NCI-H1105 (cell line): ENCODE measurements at regions not wholly inside any gene's neighbourhood (a gene's known extent, or its start where the extent isn't known, plus 50 kb on each side); places are given as distances from the start of the nearest gene placed in this dataset.

ENCODE experiments used
- DNase-seq: peaks from one replicate; lab custom pipeline; 2025; lab: John Stamatoyannopoulos, UW

DNA sequence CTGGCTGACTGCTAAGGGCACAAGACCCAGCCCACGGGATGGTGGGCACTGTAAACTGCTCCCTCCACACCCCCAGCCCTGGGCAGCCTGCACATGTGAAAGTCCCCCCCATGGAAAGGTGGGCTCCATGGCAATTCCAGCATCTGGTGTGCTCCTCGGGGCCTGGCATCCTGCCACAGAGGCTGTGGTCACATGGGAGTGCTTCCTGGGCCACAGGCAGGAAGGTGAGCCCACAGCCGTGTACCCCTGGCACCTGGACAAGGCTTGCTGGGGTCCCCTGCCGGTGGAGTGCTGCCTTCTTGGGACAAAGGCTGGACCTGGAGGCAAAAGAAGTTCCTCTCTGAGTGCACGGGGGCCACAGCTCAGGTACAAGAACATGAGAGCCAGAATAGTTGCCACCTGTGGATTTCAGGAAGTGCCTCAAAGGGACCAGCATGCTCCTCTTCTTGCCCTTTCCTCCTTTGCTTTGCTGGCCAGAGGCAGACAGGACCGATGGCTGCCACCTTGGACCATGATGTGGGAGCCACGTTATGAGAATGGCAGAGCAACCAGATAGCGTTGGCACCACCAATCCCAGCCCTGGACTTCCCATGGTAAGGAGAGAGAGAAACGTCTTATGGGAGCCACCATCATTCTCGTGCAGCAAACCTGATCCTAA lies 120.2 kb upstream of the MLN start:
- DNase-seq: peak; percentile 33

DNA sequence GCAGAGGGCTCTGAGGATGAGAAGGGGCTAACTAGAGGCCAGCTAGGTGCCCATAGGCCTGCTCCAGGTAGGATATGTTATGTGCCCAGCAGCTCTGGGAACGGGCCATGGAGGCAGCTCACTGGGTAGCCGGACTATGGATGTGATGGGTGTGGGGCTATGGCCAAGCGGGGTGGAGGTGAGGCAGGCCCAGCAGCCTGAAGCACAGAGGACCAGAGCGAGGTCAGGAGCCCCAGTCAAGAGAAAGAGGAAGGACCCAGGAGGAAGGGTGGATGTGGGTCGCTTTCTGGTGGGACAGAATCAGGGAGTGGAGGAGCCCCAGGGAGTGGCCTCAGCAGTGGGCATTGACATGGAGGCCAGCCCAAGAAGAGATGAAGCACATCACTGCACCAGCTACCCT lies 117.9 kb upstream of the MLN start:
- no peak for DNase-seq

DNA sequence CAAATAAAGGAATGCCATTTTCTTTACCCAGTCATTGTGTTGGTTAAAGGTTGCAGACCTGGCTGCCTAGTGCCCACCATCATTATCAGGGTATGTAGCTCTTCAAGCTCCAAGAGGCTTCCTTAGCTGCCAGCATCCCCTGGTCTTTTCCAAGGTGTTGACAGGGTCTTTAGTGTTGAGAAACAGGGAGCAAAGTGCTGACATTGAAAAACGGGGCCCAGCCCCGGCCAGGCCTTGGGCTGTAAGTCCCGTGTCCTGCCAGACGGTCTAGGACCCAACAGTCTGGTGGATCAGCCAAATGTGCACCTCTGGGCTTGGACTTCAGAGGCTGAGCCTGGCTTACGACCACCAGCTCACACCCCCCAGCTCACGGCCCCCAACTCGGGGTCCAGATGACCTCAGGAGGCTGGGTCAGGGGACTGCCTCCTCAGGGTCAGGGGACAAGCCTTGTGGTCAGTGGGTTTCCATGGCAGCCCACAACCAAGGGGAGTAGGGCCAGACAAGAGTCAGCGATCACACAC lies 114.4 kb upstream of the MLN start:
- no peak for DNase-seq

DNA sequence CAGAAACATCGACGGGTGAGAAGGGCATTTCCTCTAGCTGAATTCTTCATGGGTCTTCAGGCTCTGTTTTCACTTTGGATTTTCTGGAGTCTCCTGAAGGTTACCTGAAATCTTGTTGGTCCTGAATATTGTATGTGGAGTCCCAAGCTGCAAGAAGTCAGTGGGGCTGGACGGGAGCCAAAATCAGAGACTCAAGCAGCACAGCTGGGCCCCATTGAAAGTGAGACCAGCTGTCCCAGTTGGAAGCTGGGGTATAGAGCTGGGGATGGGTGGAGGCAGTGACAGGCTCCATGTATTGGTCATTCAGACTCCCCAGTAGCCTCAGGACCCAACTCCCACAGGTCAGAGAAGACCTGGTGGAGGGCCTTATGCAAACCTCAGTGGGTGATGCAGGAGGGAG lies 111.3 kb upstream of the MLN start:
- DNase-seq: no peak

DNA sequence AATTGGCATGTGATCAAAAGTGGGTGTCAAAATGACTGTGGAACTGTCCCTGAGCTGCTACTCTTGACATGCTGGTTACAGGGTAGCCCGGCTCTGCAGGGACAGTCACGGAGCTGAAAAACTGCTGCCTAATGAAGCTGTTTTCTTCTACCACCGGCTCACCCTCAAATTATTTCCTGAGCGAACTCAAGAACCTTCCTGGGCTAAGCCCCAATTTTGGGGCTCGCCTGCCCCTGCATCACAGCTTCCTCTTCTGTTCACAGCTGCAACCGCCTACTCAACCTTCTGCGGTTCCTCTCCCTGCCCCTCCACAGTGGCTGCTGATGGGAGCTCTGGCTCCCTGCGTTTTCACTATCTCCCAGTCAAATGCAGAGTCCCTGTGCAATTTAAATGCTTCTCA lies 110.8 kb upstream of the MLN start:
- no peak for DNase-seq

DNA sequence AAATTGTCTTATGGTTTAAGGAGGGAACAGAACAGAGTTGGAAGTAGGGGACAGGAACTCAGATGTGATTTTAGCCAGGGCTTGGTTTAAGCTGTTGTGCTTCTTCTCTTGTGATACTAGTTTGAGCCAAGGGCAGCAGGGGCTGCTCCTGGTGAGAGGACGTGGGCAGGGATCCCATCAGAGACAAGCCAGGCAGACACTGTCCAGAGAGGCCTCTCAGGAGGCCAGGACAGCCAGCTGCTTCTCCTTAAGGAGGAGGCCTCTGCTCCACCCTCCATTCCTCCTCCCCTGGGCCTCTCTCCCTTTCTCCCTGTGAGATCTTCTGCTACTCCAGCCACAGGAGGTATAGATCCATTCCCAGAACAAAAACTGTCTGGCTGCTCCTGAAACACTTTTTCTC lies 108.4 kb upstream of the MLN start:
- DNase-seq: no peak

DNA sequence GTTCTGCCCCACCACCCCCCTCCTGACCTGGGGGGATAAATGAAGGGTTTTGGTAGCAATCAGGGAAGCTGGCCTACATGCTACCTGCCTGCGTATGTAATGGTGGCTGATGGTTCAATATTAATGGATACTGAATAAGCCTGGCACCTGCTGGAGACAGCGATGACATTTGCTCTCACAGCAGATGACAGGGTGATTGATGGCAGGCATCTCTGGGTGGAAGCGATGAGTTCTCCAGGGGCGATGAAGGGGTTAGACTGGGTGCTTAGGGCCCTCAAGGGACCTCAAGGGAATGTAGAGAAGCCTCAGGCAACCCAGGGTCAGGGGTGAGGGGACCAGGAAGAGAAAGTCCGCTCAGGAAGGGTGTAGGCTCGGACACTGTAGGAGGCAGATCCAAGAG lies 107.7 kb upstream of the MLN start:
- no peak for DNase-seq

DNA sequence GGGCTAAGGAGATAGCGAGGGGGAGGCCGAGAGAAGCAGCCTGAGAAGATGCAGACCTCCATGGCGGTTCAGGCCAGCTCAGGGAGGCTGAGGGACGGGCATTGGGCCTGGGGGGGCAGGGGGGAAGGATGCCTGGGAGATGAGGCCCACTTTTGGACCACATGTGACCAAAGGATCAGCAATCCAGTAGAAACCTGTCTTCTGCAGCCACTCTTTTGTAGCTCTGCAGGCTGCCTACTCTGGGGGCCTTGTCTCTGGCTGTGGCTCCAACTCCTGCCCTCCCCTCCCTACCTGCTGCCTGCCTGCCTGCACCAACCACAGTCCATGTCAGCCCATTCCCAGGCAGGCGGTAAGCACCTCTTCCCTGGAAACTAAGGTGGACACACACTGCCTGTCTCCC lies 106.8 kb upstream of the MLN start:
- DNase-seq: no peak

DNA sequence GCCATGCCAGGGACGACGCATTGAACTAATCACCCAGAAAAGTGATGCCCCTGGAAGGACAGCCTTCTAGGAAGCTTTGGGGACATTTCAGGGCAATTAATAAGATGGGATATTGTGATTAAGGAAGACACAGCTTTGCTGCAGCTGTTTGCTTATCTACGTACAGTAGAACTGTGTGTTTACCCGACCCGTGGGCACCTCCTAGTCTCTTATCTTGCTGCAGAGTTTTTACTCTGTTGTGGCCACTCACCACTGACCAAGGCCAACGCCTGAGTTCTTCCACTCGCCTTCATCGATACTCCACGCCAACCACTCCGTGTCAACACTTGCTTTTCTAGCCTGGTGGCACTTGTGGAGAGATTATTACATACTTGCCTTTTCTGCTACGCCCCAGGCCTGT lies 105.9 kb upstream of the MLN start:
- DNase-seq: no peak

DNA sequence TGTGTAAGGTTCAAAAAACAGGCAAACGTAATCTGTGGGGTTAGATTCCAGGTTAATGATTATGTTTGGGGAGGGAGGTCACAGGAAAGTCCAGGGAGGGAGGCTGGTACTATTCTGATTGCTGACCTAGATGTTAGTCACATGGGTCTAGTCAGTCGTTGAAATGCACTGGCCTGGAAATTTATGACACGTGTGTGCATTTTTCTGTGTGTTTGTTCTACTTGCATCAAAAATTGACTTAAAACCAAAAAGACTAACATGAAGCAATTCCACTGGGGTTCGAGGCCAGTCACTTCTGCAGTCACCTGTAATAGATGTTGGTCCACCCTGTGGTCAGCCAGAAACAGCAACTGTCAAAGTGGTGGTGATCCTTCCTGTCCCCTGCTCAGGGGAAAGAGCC lies 104.2 kb upstream of the MLN start:
- no peak for DNase-seq

DNA sequence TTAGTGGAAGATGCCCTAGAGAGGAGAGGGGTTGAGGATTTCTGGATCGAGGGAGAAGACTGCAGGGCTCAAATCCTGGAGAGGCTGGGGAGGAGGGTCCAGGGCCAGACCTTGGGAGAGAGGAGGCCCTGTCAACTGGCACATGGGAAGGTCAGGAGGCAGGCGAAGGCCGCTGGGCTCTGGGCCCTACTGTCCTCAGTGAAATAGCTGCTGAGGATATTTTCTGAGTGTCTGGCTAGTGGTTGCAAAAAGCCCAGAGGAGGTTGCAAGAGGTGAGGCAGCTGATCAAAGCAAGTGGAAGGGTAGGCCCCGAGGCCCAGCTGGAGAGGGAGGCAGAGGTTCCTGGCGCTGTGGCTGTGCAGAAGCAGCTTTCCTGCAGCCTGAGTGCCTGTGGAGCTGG lies 103.4 kb upstream of the MLN start:
- no peak for DNase-seq

DNA sequence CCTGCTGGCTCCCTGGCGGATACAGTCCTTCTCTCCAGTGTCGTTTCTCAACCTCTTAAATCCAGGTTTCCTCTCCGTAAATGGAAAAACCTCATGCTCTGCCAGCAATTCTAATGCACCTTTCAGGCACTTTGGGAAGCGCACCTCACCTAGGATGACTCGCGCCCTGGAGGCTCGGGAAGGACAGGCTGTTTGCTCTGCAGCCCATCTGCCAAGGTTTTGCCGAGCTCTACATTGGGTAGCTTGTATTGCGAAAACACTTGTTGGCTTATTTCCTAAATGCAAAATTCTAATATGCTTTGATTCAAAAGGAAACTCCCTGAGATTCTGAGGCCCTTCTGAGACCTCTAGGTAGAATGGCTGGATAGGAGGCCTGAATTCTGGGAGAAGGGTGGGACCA lies 102.6 kb upstream of the MLN start:
- peak; percentile 14 for DNase-seq

DNA sequence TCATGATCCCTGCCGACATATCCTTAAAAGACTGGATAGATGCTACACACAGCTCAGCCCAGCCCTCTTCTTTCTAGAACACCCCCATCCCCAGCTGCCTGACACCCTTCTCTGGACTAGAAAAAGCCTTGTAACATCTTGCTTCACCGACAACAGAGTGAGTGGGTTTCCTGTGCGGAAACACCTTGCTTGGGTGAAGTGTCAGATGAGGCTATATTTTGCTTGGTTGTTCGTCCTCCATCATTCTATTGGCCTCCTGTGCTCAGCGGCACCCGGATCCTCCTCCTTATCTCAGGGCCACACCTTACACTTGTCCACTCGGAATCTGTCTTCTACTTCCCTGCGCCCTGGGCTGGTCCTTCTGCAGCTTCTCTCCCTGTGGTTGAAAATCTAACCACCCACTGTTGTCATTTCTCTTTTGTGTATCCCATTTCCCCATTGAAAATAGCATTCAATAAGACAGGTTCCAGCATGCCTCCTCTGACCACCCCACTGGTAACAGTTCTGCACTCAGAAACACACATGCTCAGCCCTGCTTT lies 101.3 kb upstream of the MLN start:
- DNase-seq: no peak

DNA sequence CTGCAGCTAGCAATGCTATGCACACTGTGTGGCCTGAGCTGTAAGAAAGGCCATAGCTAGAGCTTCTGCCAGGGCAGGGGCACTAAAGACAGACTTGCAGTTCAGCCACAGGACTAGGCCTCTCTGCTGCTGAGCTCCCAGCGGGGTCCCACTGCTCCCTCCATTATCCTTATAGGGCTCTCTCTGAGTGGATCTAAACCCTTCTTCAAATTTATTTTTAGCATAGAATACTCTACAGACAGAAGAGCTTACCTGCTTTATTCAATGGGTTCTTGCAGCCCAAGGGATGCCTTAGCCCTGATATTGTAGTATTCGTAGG lies 100.9 kb upstream of the MLN start:
- DNase-seq: no peak

DNA sequence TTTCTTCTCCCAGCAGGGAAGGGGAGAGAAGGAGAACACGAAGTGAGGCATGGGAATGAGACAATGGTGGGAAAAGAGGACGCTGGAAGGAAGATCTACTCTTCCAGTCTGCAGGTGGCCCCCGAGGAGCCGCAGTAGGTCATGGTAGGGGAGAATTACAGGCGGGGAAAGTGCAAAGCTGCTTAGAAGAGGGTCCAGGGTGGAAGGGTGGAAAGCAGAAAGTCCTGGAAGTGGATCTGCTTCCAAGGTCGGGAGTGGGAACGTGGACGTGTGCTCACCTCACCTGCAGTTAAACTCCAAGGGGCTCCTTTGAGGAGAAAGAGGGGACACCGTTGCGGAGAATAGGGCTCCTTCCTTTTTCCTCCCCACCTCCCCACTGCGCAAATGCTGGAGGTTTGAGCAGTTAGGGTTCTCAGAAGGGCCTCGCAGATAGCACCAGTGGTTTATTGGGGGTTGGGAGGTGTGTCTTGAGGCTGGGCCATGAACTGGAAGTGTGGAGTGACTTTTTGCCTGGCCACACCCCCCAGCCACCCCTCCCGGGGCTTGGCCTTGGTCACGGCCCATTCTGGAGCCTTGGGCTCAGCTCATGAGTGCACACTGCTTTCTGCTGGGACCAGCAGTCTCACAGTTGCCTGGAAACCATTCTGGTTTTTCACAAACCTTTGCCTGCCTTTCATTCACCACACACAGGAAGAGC lies 100.4 kb upstream of the MLN start:
- no peak for DNase-seq

DNA sequence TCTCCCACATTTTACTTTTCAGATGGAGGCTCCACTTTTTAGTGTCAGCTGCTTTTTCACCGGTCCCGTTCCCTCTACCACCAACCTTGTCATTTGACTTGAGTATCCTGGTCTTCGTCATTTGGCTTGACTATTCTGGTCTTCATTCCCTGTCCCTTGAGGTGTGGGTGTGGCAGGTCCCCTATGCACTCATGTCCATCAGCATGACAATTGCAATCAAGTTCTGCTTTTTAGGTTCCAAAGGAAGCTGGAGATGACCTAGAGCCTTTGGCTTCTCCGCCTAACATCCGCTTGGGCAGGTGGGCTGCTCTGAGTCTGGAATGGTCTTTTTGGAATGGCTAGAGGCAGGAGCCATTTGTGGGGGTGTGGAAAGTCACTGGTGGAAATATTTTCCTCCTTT lies 99.8 kb upstream of the MLN start:
- DNase-seq: no peak

DNA sequence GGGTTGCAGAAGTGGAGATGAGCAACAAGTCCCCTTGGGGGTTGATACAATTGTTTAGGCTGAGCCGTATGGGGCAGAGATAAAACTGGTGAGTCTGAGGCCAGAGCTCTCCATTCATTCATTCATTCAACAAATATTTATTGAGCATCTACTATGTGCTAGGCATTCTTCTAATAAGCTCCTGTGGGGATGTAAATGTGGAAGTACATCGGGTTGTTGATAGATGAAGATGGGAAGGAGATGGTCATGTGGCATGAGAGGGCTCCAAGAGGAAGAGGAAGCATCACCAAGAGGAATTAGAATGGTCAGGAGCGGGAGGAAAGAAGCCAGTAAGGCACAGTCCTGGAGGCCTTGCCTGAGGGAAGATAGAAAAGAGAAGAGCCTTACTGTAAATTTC lies 98.7 kb upstream of the MLN start:
- no peak for DNase-seq

DNA sequence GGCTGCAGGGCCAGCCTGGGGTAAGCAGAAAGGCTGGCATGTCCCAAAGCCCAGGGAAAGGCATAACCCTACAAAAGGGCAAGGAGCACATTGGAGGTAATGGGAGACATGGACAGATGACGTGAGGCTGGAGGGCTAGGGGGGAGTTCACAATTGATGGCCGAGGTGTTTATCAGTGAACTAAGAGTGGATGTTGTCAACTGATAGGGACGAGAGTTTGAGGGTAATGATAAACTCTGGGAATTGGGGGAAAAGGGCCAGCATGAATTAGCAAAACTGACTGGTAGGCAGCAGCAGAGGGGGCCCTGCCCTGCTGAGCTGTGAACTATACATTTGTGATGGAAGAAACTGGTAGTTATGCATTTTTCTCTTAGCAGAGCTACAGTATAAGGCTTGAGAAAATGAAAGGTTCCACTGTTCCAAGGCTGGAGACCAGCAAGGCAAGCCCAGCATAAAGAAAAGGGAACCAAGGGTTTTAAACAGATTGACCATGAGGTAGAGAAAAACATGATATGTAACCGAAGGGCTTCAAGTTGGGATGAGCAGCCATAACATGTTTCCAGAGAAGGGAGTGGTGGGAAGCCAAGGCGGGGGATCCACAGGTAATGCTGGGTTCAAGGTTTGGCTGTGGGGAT lies 98.1 kb upstream of the MLN start:
- DNase-seq: no peak

DNA sequence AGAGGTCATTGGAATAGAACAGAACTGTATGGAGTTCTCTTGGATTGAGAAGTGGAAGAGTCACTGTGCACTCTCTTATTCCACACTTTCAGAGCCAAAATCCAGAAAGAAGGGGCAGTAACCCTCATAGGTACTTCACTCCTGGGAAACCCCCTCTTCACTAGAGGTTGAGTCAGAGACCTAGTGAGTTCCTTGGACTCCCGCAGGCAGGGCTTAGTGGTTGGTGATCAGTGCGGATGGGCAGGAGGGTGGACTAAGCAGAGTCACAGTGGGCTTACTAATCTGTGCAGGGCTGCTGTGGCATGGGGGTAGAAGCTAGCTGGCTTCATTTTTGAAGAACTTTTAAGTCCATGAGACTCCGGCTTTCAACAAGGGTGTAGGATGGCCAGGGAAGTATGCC lies 95.0 kb upstream of the MLN start:
- no peak for DNase-seq

DNA sequence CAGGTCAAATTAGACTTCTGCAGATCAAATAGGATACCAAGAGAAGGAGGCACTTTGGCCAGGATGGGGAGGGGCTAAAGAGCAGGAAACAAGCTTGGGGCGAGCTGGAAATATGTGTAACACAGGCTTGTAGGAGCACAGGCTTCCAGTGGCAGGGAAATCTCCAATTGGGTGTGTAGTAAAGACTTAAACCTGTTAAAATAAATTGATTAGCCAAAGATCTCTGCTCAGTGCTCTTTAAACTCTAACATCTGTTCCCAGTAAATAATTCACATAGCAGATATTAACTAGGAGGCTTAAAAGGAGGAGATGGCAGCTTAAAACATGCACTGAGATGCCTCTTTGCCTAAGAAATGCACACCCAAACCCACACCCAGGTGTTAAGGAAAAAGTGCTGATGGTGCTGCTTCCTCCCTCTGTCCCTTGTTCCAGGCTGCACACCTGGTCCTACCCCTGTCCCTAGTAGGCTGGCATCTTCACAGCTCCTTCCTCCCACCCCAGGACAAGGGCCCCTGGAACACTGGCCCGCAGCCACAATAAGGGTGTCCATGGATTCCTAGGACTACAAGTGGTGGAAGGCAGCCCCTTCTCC lies 93.5 kb upstream of the MLN start:
- DNase-seq: no peak

DNA sequence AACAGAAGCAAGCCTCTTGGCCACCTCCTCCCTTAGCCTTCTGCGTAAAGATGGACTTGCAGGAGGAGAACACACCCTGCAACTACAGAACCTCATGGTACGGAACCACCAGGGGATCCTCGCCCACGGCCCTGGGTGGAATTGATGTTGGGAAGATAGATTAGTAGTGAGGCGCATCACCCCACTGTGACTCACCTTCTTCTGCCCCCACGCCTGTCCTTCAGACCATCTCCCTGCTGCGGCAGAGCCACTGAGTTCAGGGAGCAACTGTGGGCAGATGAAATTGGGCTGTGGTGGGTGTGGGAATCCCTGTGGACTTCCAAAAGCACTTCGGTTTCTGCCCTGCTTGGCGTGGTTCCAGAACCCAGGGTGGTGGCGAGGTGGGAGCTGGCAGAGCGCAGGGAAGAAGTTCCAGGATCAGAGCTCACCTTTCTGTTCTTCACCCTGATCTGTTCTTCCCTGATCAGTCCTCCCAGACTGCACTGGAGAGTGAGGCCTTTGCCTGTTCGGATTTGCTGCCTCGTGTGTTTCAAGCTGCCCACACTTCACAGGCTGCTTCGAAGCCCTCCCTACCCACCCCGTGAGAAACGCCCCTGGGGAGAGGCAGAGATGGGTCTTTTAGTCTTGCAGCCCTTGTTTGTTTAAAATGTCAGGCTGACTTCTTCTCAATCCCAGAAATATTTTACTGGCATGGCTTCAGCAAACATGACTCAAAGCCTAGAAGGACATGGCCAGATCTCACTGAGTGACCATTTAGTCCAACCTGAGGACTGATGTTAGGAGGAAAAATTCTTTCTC lies 92.8 kb upstream of the MLN start:
- DNase-seq: no peak

DNA sequence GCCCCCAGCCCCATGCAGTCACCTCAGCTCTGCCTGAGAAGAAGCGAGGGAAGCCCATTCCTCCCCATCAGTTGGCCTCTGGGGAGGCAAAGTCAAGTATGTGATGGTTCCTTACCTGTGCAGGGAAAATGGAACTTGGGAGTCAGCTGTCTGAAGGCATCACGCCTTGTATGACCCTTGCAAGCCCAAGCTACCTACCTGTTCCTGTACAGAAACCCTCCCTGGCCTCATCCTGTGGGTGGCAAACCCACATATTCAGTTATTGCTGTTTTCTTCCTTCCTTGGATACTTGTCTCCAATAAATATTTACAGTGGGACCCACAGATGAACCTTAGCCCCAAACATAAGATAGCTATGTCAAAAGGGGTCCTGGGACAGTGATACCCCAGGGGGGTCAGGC lies 92.2 kb upstream of the MLN start:
- no peak for DNase-seq
